Kidney epithelial cell (primary cell): ENCODE measurements at regions not wholly inside any gene's neighbourhood (a gene's known extent, or its start where the extent isn't known, plus 50 kb on each side); places are given as distances from the start of the nearest gene placed in this dataset.

ENCODE experiments used
- DNase-seq: peaks from one replicate; pipeline ENCODE4 v3.0.0-alpha.2; 2010; ENCODE audit warnings: low read depth
- H3K27me3 ChIP-seq: 2 replicates; pipeline ENCODE4 v1.6.0; 2011; ENCODE audit warnings: low read length; ENCODE audit not compliant: control insufficient read depth, insufficient read depth
- H3K36me3 ChIP-seq: 2 replicates; pipeline ENCODE4 v1.5.1; 2011; ENCODE audit warnings: low read length; ENCODE audit not compliant: control insufficient read depth, insufficient read depth
- H3K4me3 ChIP-seq: 2 replicates; pipeline ENCODE4 v1.5.1; 2011; ENCODE audit warnings: low read depth, mild to moderate bottlenecking, control low read depth, low read length
- TF ChIP-seq, protein P1 (sequence below): IDR thresholded peaks from 2 replicates; pipeline ENCODE4 v1.5.1; 2011; ENCODE audit warnings: mild to moderate bottlenecking, moderate library complexity, low read length, control low read depth, inconsistent platforms; ENCODE audit not compliant: insufficient read depth, poor library complexity, severe bottlenecking

DNA sequence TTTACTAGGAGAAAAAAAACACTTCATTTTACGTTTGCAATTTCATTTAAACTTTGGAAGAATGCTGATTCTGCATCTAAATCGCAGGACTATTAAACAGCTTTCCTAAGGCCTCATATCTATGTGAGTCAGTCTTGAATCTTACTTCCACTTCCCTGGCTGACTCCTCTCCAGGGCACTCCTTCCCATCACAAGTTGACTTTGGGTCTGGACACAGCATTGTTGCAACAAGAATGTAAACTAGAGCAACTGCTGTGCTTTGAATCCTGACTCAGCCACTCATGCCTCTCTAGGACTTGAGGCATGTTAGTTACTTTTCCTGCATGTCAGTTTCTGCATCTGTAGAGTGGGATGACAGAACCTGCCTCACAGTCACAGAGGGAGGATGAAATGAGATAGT is 413.8 kb downstream of the FAT4 start:
- TF ChIP-seq, protein P1, sequence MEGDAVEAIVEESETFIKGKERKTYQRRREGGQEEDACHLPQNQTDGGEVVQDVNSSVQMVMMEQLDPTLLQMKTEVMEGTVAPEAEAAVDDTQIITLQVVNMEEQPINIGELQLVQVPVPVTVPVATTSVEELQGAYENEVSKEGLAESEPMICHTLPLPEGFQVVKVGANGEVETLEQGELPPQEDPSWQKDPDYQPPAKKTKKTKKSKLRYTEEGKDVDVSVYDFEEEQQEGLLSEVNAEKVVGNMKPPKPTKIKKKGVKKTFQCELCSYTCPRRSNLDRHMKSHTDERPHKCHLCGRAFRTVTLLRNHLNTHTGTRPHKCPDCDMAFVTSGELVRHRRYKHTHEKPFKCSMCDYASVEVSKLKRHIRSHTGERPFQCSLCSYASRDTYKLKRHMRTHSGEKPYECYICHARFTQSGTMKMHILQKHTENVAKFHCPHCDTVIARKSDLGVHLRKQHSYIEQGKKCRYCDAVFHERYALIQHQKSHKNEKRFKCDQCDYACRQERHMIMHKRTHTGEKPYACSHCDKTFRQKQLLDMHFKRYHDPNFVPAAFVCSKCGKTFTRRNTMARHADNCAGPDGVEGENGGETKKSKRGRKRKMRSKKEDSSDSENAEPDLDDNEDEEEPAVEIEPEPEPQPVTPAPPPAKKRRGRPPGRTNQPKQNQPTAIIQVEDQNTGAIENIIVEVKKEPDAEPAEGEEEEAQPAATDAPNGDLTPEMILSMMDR: no peak
- peak; percentile 85 for DNase-seq
- Histone ChIP-seq H3K4me3 (no peak overlapping the region), H3K27me3 (no peaks in the 10 kb centered on the region), H3K36me3 (no peaks in the 10 kb centered on the region)

DNA sequence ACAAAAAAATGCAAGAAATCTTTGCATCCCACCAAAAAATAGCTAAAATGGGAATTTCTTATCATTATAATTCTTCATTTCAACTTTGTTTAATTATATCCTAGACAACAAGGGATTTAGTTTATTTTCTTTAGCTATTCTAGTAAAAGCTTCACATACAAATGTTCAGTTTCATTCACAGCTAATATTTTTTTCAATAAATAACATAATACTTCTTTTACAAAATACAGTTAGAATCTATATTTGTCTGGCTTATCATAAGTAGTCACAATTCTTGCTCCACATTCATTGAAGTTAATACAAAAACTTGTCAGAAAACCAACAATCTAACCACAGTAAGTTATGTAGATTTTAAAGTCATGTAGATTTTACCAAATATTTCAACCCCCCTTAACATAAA is 414.4 kb downstream of the FAT4 start:
- TF ChIP-seq, protein P1: no peak

GRCh38 chr4:125732632-125733031 is 417.9 kb downstream of the FAT4 start:
- Histone ChIP-seq H3K4me3 (no peak overlapping the region), H3K36me3 (no peaks in the 10 kb centered on the region), H3K27me3 (no peaks in the 10 kb centered on the region)
- DNase-seq: no peak
- TF ChIP-seq, protein P1: no peak

More for the DNA sequence above, 414.4 kb downstream of the FAT4 start:
- Histone ChIP-seq H3K4me3 (no peak overlapping the region), H3K27me3 (no peaks in the 10 kb centered on the region), H3K36me3 (no peaks in the 10 kb centered on the region)
- no peak for DNase-seq

DNA sequence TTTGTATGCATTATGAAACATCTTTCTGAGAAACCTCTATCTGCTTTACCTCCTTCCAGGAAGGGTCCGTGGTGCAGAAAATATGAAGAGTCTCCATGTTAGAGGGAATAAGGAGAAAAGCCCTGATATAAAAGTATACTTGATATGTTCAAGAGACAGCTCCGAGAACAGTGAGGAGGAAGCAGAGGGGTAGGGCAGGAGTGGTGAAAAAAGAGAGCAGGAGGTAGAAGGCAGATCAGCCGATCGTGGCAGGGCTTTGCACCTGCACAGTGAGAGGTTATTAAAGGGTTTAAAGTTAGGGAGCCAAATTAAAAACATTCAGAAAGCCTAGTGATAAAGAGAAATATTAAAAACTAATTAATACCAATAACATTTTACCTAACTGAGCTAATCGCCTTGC is 419.7 kb downstream of the FAT4 start:
- no peak for DNase-seq
- no peaks in the 10 kb centered on the region for H3K27me3 ChIP-seq

GRCh38 chr4:125735102-125735501 is 420.3 kb downstream of the FAT4 start:
- TF ChIP-seq, protein P1: no peak
- Histone ChIP-seq H3K27me3 (no peaks in the 10 kb centered on the region), H3K36me3 (no peaks in the 10 kb centered on the region), H3K4me3 (no peak overlapping the region)
- peak; percentile 82 for DNase-seq

More for the DNA sequence above, 419.7 kb downstream of the FAT4 start:
- H3K36me3 ChIP-seq: no peaks in the 10 kb centered on the region
- TF ChIP-seq, protein P1: no peak
- no peak overlapping the region for H3K4me3 ChIP-seq

- no peaks in the 10 kb centered on the region for H3K36me3 ChIP-seq
- DNase-seq: no peak
- TF ChIP-seq, protein P1: peak; percentile 22
Measured at GRCh38 chr4:125736057-125736456, 421.3 kb downstream of the FAT4 start.

More at GRCh38 chr4:125736057-125736456, 421.3 kb downstream of the FAT4 start:
- Histone ChIP-seq H3K4me3 (no peak overlapping the region), H3K27me3 (no peaks in the 10 kb centered on the region)
